T-helper 1 cell treated with Interleukin-12 subunit alpha and Interleukin-12 subunit beta and Interleukin-4 antibody, amounts not matched to agents 30 μg/mL and 1 μg/mL, for 36 hours (primary cell): ENCODE measurements at regions not wholly inside any gene's neighbourhood (a gene's known extent, or its start where the extent isn't known, plus 50 kb on each side); places are given as distances from the start of the nearest gene placed in this dataset.
"Not testable (repeated sequence)": the region's sequence is repeated elsewhere in the genome, so short reads cannot be mapped to it uniquely, and the experiment has no call there.

Source experiments
- H3K27ac Mint-ChIP-seq: one replicate; pipeline ENCODE4 v1.8.0; 2021; ENCODE audit warnings: mild to moderate bottlenecking, mixed read lengths
- H3K27me3 Mint-ChIP-seq: one replicate; pipeline ENCODE4 v1.8.0; 2021; ENCODE audit warnings: low read depth, mixed read lengths
- H3K36me3 Mint-ChIP-seq: one replicate; pipeline ENCODE4 v1.8.0; 2021; ENCODE audit warnings: low read depth, mixed read lengths
- H3K4me1 Mint-ChIP-seq: one replicate; pipeline ENCODE4 v1.8.0; 2021; ENCODE audit warnings: low read depth, mixed read lengths
- H3K4me3 Mint-ChIP-seq: one replicate; pipeline ENCODE4 v1.8.0; 2021; ENCODE audit warnings: mild to moderate bottlenecking, moderate library complexity, mixed read lengths
- H3K9me3 Mint-ChIP-seq: one replicate; pipeline ENCODE4 v1.8.0; 2021; ENCODE audit warnings: mixed read lengths

DNA sequence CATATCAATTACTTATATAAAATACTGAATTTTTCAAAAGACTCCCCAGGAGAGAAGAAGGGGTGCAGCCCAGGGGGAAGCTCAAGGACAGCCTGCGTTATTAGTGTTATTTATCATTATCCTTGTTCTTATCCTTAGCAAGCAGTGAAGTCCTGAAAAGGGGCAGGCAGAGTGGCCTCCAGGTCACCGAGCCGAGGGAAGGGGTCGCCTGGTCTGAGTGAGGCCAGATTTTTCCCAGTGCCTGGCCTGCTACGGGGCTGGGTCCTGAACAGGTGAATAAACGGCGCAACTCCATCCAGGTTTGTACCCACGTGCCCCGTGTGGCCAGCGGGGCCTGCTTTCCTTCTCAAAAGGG is 123.7 kb downstream of the BRD1 start:
- Mint-ChIP-seq H3K4me3 (no peak overlapping the region), H3K27me3 (peaks cover 12% of the 10 kb centered on the region), H3K9me3 (peaks cover 16% of the 10 kb centered on the region), H3K27ac (no peak overlapping the region), H3K36me3 (no peaks in the 10 kb centered on the region), H3K4me1 (no peaks in the 10 kb centered on the region)

DNA sequence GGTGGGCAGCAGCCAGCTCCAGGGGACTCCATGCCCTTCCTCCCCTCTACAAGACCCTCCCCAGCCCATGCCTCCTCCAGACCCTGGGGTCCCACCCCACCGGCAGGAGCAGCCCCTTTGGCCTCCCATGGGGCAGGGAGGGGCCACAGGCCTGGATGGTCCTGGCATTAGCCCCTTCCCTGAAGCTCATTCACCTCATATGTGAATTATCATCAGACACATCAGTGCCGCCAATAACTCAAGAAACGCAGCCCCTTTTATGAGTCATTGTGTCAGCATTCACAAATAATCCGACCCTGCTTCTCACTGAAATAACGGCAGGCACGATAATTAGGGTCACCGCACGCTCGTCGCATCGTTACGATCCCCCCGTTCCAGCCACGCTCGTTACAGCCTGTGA is 124.2 kb downstream of the BRD1 start:
- no peak overlapping the region for H3K4me3 Mint-ChIP-seq
- H3K27ac Mint-ChIP-seq = no peak overlapping the region
- no peaks in the 10 kb centered on the region for H3K36me3 Mint-ChIP-seq
- H3K9me3 Mint-ChIP-seq = peaks cover 16% of the 10 kb centered on the region
- no peaks in the 10 kb centered on the region for H3K4me1 Mint-ChIP-seq
- H3K27me3 Mint-ChIP-seq = peaks cover 12% of the 10 kb centered on the region

DNA sequence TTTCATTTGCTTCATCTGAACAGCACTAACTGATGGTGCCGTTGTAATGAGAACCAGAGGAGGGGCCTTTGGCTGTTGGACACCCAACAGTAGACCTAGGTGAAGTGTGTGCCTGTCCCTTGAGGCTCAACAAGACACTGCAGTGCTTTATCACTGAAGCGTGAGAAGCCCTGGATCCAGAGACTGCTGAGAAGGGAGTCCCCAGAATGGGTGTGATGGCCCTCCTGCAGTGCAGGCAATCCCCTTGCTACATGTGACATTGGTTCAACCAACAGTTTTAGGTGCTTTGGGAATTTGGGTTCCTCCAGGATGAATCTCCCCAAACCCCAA is 125.6 kb downstream of the BRD1 start:
- peaks cover 15% of the 10 kb centered on the region for H3K27me3 Mint-ChIP-seq
- no peak overlapping the region for H3K4me3 Mint-ChIP-seq
- H3K4me1 Mint-ChIP-seq = no peaks in the 10 kb centered on the region
- peaks cover 31% of the 10 kb centered on the region for H3K9me3 Mint-ChIP-seq
- H3K27ac Mint-ChIP-seq = no peak overlapping the region
- no peaks in the 10 kb centered on the region for H3K36me3 Mint-ChIP-seq

DNA sequence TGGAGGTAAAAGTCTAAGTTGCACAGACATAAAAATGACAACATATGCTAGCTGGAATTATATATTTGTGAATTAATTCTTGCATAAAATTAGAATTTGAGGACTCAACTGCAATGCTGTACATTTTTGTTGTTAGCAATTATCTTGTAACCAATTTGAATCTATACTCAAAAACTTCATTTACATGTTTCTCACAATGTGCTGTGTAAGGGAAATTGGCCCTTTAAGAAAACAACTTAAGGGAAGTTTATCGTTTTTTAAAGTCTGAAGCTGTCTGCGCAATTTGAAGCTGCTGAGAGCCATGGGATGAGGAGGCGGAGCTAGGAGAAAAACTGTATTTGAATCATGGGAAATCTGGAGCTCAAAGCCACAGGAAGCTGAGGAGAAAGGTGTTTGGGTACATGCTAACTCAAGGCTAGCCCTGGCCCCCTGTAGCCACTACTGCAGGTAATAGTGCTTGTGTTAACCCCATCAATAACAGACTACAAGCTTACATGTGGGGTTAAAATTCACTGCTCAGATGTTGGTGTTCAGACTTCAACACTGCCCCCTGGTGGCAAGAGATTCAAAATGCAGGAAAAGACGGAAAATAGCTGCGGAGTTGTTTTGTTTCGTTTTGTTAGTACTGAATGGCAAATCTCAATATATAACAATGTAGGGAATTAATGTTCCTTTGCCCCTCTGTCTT is 126.1 kb downstream of the BRD1 start:
- H3K4me3 Mint-ChIP-seq = no peak overlapping the region
- peaks cover 15% of the 10 kb centered on the region for H3K27me3 Mint-ChIP-seq
- no peak overlapping the region for H3K27ac Mint-ChIP-seq
- peaks cover 33% of the 10 kb centered on the region for H3K9me3 Mint-ChIP-seq
- no peaks in the 10 kb centered on the region for H3K36me3 Mint-ChIP-seq
- no peaks in the 10 kb centered on the region for H3K4me1 Mint-ChIP-seq

DNA sequence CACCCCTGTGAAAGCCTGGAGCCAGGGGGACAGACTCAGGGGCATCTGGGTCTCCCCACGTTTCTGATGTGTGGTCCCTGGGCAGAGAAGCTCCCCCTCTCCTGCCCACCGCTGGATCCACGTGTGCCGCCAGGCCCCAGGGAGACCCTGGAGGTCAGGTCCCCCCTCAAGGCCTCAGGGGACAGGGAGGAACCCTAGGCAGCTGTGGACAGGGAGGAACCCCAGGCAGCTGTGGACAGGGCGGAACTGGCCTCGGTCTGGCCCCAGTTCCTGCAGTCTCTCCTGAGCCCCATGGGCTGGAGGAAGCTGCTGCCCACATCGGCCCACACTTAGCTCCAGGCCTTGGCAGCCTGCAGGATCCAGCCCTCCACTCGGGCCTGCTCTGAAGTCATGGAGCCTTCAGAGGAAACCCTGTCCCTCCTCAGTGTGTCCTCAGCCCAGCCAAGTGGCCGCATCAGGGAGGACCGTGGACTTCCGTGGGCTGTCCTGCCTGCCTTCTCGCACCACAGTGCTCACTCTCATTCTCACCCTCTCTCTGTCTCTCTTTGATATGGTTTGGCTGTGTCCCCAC is 127.7 kb downstream of the BRD1 start:
- H3K27me3 Mint-ChIP-seq = peaks cover 7% of the 10 kb centered on the region
- no peaks in the 10 kb centered on the region for H3K4me1 Mint-ChIP-seq
- no peak overlapping the region for H3K4me3 Mint-ChIP-seq
- no peaks in the 10 kb centered on the region for H3K36me3 Mint-ChIP-seq
- H3K27ac Mint-ChIP-seq = no peak overlapping the region
- peaks cover 33% of the 10 kb centered on the region for H3K9me3 Mint-ChIP-seq

DNA sequence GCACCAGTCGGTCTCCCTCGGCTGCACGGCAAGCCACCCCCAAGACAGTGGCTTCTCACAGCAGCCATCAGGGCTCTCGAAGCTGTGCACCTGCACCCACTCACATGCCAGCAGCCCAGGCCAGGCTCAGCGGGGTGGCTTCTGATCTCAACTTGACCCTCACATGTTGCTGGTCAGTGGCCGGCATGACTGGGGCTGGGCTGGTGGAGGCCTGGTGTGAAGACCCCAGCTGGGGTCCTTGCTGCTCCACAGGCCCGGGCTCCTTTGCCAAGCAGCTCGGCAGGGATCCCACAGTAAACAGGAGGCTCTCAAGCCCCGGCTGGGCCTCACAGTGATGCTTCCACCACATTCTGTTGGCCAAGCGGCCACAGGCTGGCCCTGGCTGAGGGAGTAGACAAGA is 128.2 kb downstream of the BRD1 start:
- no peaks in the 10 kb centered on the region for H3K36me3 Mint-ChIP-seq
- no peak overlapping the region for H3K4me3 Mint-ChIP-seq
- H3K9me3 Mint-ChIP-seq = peaks cover 33% of the 10 kb centered on the region
- no peak overlapping the region for H3K27ac Mint-ChIP-seq
- peaks cover 7% of the 10 kb centered on the region for H3K27me3 Mint-ChIP-seq
- no peaks in the 10 kb centered on the region for H3K4me1 Mint-ChIP-seq

DNA sequence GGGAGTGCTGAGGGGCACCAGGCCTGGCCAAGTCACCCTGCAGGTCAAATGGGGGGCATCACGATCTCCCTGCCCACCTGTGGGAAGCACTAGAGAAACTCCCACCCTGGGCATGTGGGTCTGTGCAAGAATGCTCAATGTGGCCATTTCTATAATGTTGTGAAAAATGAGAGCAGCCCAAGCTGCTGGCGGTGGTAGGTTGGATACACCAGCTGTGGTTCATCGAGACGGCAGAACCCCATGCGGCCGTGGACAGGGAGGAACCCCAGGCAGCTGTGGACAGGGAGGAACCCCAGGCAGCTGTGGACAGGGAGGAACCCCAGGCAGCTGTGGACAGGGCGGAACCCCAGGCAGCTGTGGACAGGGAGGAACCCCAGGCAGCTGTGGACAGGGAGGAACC is 129.1 kb downstream of the BRD1 start:
- H3K4me3 Mint-ChIP-seq, H3K36me3 Mint-ChIP-seq, H3K27ac Mint-ChIP-seq, H3K27me3 Mint-ChIP-seq, H3K4me1 Mint-ChIP-seq: not testable (repeated sequence)
- peaks cover 31% of the 10 kb centered on the region for H3K9me3 Mint-ChIP-seq

DNA sequence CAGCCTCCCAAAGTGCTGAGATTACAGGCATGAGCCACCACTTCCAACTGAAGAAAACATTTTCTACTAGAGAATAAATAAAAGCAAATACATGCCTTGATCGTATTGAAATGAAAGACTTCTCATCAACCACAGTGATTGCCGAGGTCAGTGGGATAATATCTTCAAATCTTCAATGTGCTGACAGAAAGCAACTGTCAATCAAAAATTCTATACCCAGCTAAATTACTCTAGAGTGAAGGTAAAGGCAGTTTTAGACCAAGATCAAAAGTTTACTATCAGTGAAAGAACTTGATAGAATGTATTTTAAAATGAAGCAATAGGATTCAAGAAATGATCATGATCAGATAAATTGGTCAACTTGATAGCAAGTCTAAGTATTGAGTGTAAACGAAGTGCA is 130.6 kb downstream of the BRD1 start:
- H3K27me3 Mint-ChIP-seq = peaks cover 4% of the 10 kb centered on the region
- no peak overlapping the region for H3K4me3 Mint-ChIP-seq
- H3K36me3 Mint-ChIP-seq = no peaks in the 10 kb centered on the region

DNA sequence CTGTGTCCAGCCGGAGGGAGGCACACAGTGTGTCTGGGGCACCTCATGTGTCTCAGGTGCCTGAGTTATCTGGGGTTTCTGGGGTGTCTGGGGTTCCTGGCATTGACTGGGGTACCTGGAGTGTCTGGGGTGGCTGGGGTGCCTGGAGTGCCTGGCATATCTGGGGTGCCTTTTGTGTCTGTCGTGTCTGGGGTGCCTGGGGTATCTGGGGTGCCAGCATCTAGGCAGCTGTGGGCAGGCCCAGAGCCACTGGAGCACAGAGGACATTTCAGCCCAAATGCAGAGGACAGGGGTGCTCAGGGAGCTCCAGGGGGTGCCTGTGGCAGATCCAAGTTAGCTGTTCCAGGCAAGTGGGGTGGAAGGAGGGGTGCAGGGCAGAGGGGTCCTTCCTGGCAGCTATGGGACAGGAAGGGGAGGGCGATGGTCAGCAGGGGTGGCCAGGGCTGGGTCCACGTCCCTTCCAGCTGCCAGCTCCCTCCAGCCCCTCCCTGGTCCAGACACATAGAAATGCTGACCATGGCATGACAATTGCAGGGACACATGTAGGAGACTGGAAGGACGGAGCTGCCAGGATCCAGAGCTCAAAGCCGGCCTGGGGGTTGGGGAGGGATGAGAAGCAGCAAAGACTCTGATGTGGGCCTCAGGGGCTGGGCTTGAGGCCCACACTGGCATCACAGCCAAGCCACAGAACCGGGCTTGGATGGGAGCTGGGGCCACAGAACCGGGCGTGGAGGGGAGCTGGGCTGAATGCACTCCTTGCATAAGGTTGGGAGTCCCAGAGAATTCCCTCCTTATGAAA is 133.0 kb downstream of the BRD1 start:
- H3K27me3 Mint-ChIP-seq = peaks cover 4% of the 10 kb centered on the region
- no peaks in the 10 kb centered on the region for H3K36me3 Mint-ChIP-seq
- peaks cover 17% of the 10 kb centered on the region for H3K9me3 Mint-ChIP-seq
- no peaks in the 10 kb centered on the region for H3K4me1 Mint-ChIP-seq
- no peak overlapping the region for H3K27ac Mint-ChIP-seq
- no peak overlapping the region for H3K4me3 Mint-ChIP-seq

More for the DNA sequence above, 130.6 kb downstream of the BRD1 start:
- H3K9me3 Mint-ChIP-seq = peaks cover 25% of the 10 kb centered on the region
- no peak overlapping the region for H3K27ac Mint-ChIP-seq
- no peaks in the 10 kb centered on the region for H3K4me1 Mint-ChIP-seq

DNA sequence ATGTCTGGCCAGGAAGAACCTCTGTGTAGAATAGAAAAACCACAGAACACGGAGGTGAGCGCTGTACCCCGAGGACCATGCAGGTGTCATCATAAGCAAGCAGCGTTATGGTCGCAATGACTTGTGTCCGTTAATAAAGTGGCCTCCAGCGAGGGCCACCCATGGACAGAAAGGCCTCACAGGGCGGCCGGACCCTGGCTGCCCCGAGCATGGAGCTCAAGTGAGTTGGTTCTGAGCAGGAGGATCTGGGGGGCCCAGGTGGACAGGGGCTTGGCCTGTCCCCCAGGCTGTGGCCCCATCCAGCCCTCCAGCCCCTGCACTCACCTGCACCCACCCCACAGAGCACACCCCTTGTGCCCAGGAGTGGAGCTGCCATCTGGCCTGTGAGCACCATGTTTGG is 133.8 kb downstream of the BRD1 start:
- Mint-ChIP-seq H3K4me3 (no peak overlapping the region), H3K27me3 (peaks cover 4% of the 10 kb centered on the region), H3K9me3 (peaks cover 17% of the 10 kb centered on the region), H3K27ac (no peak overlapping the region), H3K36me3 (no peaks in the 10 kb centered on the region), H3K4me1 (no peaks in the 10 kb centered on the region)

DNA sequence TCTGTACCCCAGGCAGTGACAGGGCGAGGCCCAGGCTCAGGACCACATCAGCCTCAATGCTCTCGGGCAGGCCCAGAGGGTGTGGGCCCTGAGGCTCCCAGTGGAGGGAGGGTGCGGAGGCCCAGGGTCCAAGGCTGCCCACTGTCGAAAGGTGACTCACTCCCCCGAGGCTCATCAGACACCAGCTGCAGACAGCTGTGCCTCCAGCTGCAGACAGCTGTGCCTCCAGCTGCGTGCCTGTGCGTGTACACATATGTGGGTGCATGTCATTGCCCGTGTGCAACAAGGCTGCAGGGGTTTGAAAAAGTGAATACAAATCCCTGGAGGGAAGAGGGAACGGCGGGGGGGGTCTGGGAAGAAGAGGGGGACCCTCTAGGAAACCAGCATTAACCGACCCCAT is 134.3 kb downstream of the BRD1 start:
- peaks cover 4% of the 10 kb centered on the region for H3K27me3 Mint-ChIP-seq
- no peak overlapping the region for H3K4me3 Mint-ChIP-seq
- no peak overlapping the region for H3K27ac Mint-ChIP-seq
- H3K4me1 Mint-ChIP-seq = no peaks in the 10 kb centered on the region
- H3K9me3 Mint-ChIP-seq = peaks cover 16% of the 10 kb centered on the region
- no peaks in the 10 kb centered on the region for H3K36me3 Mint-ChIP-seq

DNA sequence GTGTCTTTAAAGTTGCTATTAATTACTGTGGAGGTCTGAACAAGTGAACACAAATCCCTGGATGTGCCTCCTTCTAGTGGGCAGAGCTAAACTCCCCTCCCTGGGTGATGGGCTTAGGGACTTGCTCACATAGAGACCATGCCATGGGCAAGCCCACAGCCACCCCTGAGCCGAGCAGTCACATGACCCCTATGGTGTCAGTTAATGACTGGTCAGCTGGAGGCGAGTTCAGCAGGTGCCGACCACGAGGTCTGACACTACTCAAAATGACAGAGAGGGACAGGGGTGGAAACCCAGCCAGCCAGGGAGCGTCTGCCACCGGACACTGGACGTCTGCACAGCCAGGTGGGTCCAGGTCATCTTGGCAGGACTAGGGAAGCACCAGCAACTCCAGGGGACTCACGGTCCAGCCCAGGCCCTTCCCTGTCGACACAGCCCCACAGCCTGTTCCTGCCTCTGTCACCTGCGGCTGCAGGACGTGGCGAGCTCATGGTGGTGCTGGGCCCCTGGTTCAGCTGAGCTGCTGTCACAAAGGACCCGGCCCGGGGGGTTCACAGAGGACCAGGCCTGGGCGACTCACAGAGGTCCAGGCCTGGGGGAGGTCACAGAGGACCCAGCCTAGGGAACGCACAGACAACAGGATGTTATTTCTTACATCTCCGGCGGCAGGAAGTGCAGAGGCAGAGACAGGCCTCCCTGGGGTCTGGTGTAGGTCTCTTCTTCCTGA is 135.0 kb downstream of the BRD1 start:
- Mint-ChIP-seq H3K36me3 (no peaks in the 10 kb centered on the region), H3K4me1 (no peaks in the 10 kb centered on the region), H3K27ac (no peak overlapping the region), H3K9me3 (peaks cover 9% of the 10 kb centered on the region), H3K4me3 (no peak overlapping the region), H3K27me3 (peaks cover 3% of the 10 kb centered on the region)

DNA sequence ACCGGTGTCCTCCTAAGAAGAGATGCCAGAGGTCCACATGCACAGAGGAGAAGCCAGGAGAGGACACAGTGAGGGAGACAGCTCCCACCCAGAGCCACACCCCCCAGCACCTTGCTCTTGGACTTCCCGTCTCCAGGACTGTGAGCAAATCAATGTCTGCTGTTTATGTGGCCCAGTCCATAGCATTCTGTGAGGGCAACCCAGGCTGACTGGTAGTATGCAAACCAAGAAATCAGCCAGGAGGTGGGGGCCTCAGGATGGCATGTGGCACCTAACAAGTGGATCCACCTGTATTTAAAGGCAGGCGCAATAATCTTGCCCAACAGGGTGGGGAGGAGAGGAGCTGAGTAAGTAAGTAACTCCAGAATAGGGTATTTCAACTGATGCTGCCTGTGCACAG is 136.4 kb downstream of the BRD1 start:
- no peaks in the 10 kb centered on the region for H3K27me3 Mint-ChIP-seq
- H3K9me3 Mint-ChIP-seq = no peaks in the 10 kb centered on the region
- no peak overlapping the region for H3K27ac Mint-ChIP-seq
- no peak overlapping the region for H3K4me3 Mint-ChIP-seq
- H3K4me1 Mint-ChIP-seq = no peaks in the 10 kb centered on the region
- H3K36me3 Mint-ChIP-seq = no peaks in the 10 kb centered on the region

DNA sequence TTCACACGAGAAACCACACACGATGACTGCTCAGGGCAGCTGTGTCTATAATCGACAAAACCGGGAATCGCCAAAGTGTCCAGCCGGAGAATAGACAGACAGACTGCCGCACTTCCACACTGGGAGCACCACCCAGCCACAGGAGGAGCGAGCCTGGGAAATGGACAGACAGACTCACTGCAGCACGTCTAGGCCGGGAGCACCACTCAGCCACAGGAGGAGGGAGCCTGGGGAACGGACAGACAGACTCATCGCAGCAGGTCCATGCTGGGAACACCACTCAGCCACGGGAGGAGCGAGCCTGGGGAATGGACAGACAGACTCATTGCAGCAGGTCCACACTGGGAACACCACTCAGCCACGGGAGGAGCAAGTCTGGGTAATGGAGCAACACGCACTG is 137.2 kb downstream of the BRD1 start:
- no peaks in the 10 kb centered on the region for H3K4me1 Mint-ChIP-seq
- H3K27ac Mint-ChIP-seq = no peak overlapping the region
- H3K4me3 Mint-ChIP-seq = no peak overlapping the region
- no peaks in the 10 kb centered on the region for H3K9me3 Mint-ChIP-seq
- no peaks in the 10 kb centered on the region for H3K27me3 Mint-ChIP-seq
- H3K36me3 Mint-ChIP-seq = no peaks in the 10 kb centered on the region

DNA sequence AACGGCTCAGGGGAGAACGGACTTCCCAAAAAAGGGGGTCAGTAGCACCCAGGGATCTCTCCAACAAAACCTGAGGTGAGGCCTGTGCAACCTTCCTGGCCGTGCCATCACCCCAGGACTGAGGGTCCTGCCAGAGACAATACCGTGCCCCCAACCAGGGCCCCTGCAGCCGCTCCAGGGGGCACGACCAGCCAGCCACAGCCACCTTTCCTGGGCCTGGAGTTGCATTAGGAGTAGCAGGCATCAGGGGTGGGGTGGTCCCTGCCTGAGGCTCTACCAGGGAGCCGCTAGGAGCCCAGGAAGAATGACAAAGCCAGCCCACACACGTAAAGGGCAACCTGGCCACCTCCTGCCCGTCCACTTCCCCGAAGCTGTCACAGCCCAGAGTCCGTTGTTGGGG is 137.8 kb downstream of the BRD1 start:
- H3K27ac Mint-ChIP-seq = no peak overlapping the region
- H3K4me3 Mint-ChIP-seq = no peak overlapping the region
- H3K9me3 Mint-ChIP-seq = no peaks in the 10 kb centered on the region
- H3K4me1 Mint-ChIP-seq = no peaks in the 10 kb centered on the region
- no peaks in the 10 kb centered on the region for H3K27me3 Mint-ChIP-seq
- no peaks in the 10 kb centered on the region for H3K36me3 Mint-ChIP-seq
